Mucosa of rectum (tissue), 2 donors: ENCODE measurements at regions not wholly inside any gene's neighbourhood (a gene's known extent, or its start where the extent isn't known, plus 50 kb on each side); places are given as distances from the start of the nearest gene placed in this dataset.

Experiments used
- H3K27ac ChIP-seq, 2 donors: one replicate each; pipeline ENCODE4 v1.7.0; 2013; ENCODE audit warnings: inconsistent platforms in 2 of 2, low read depth in 2 of 2, low read length in 2 of 2
- H3K27me3 ChIP-seq, 2 donors: one replicate each; pipeline ENCODE4 v1.7.0; 2013; ENCODE audit warnings: low read length in 2 of 2; ENCODE audit not compliant: control insufficient read depth in 2 of 2, insufficient read depth in 2 of 2
- H3K36me3 ChIP-seq, 2 donors: one replicate each; pipeline ENCODE4 v1.7.0; 2013; ENCODE audit warnings: low read length in 2 of 2; ENCODE audit not compliant: control insufficient read depth in 2 of 2, insufficient read depth in 2 of 2
- H3K4me1 ChIP-seq, 2 donors: one replicate each; pipeline ENCODE4 v1.7.0; 2013; ENCODE audit warnings: low read length in 2 of 2, mild to moderate bottlenecking in 1 of 2; ENCODE audit not compliant: control insufficient read depth in 2 of 2, insufficient read depth in 2 of 2
- H3K4me3 ChIP-seq, 2 donors: one replicate each; pipeline ENCODE4 v1.7.0; 2013; ENCODE audit warnings: low read length in 2 of 2
- H3K9ac ChIP-seq, 2 donors: one replicate each; pipeline ENCODE4 v1.7.0; 2013; ENCODE audit warnings: low read length in 2 of 2, low read depth in 1 of 2, mild to moderate bottlenecking in 1 of 2
- H3K9me3 ChIP-seq, 2 donors: one replicate each; pipeline ENCODE4 v1.7.0; 2013; ENCODE audit warnings: low read length in 2 of 2; ENCODE audit not compliant: control insufficient read depth in 2 of 2
- donor health status: healthy.
- donor health status: Normal muscosa, but diverticular disease.

DNA sequence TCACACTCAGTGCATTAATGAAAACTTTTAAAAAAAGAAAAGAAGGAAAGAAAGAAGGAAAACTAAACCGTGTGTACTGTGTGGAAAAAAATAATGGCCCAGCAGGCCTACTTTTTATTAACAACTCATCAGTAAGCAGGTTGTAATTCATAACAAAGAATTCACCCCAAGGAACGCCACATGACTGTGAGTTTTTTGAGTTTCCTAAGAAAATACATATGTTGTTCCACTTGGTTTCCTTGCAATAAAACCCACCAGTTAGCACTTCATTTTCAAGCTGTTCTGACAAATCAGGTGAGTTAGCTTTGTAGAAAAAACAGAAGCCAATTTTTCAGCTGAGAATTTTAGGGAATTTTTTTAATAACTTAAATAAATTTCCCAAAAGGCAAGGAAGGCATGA is 259.3 kb upstream of the TBX18 start:
- H3K36me3 ChIP-seq, result no peaks in the 10 kb centered on the region
- H3K27me3 ChIP-seq, result no peaks in the 10 kb centered on the region
- no peak overlapping the region for H3K4me3 ChIP-seq
- no peaks in the 10 kb centered on the region for H3K4me1 ChIP-seq
- no peaks in the 10 kb centered on the region for H3K9me3 ChIP-seq
- H3K27ac ChIP-seq, result no peak overlapping the region
- no peak overlapping the region for H3K9ac ChIP-seq

GRCh38 chr6:85017352-85017751 is 253.0 kb upstream of the TBX18 start:
- no peak overlapping the region for H3K9ac ChIP-seq
- no peaks in the 10 kb centered on the region for H3K27me3 ChIP-seq
- no peak overlapping the region for H3K27ac ChIP-seq
- no peaks in the 10 kb centered on the region for H3K4me1 ChIP-seq
- H3K4me3 ChIP-seq, result no peak overlapping the region
- H3K36me3 ChIP-seq, result no peaks in the 10 kb centered on the region
- H3K9me3 ChIP-seq, result no peaks in the 10 kb centered on the region

GRCh38 chr6:85016726-85017125 is 252.3 kb upstream of the TBX18 start:
- H3K27ac ChIP-seq, result no peak overlapping the region
- H3K9me3 ChIP-seq, result no peaks in the 10 kb centered on the region
- H3K9ac ChIP-seq, result no peak overlapping the region
- no peak overlapping the region for H3K4me3 ChIP-seq
- H3K4me1 ChIP-seq, result no peaks in the 10 kb centered on the region
- H3K36me3 ChIP-seq, result no peaks in the 10 kb centered on the region
- H3K27me3 ChIP-seq, result no peaks in the 10 kb centered on the region

- Histone ChIP-seq H3K27ac (no peak overlapping the region), H3K9me3 (no peaks in the 10 kb centered on the region), H3K9ac (no peak overlapping the region), H3K36me3 (no peaks in the 10 kb centered on the region), H3K4me1 (no peaks in the 10 kb centered on the region), H3K27me3 (no peaks in the 10 kb centered on the region), H3K4me3 (no peak overlapping the region)
Measured at GRCh38 chr6:85015396-85015990, 251.1 kb upstream of the TBX18 start.

DNA sequence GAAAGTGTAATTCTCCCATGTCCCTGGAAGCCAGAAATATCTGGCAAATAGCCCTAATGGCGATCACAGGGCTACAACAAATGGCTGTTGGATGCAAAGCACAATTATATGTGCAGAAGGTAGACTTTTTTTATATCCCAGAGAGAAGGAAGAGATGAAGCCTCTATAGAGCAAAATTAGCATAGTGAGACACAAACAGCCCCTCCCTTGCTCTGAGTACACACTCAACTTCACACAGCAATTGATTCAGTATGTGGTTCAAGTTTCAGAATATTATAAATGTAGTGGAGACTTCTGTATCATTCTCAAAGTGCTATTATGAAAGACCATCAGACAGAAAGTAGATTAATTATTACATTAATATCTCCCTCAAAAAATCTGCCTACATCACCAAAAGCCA is 246.5 kb upstream of the TBX18 start:
- H3K4me3 ChIP-seq, result no peak overlapping the region
- H3K36me3 ChIP-seq, result no peaks in the 10 kb centered on the region
- no peaks in the 10 kb centered on the region for H3K9me3 ChIP-seq
- H3K27ac ChIP-seq, result no peak overlapping the region
- H3K4me1 ChIP-seq, result no peaks in the 10 kb centered on the region
- H3K27me3 ChIP-seq, result no peaks in the 10 kb centered on the region
- no peak overlapping the region for H3K9ac ChIP-seq

DNA sequence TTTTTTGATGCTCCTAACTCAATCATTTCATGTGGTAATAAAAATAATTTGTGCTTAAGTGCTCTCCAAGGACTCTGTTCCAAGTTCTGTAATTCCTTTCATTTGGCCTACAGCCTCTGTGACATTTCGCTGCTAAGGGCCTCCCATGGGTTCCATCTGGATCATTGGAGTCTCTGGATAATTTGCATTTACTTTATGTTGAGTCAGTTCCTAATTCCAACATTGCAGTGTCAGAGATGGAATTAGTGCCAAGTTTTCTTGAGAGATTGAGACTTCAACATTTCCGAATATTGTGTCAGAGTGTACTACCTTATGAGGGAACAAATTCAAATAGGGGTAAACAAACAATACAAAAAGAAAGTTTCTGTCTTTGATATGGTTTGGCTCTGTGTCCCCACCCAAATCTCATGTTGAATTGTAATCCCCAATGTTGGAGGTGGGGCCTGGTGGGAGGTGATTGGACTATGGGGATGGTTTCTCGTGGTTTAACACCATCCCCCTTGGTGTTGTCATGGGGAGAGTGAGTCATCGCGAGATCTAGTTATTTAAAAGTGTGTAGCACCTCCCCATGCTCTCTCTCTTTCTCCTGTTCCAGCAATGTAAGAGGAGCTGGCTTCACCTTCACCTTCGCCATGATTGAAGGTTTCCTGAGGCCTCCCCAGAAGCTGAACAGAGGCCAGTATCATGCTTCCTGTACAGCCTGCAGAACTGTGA is 244.1 kb upstream of the TBX18 start:
- no peak overlapping the region for H3K4me3 ChIP-seq
- no peaks in the 10 kb centered on the region for H3K27me3 ChIP-seq
- H3K27ac ChIP-seq, result no peak overlapping the region
- H3K9ac ChIP-seq, result no peak overlapping the region
- H3K9me3 ChIP-seq, result no peaks in the 10 kb centered on the region
- H3K4me1 ChIP-seq, result no peaks in the 10 kb centered on the region
- no peaks in the 10 kb centered on the region for H3K36me3 ChIP-seq

GRCh38 chr6:85006362-85006761 is 242.0 kb upstream of the TBX18 start:
- H3K4me3 ChIP-seq, result no peak overlapping the region
- H3K27ac ChIP-seq, result no peak overlapping the region
- H3K4me1 ChIP-seq, result no peaks in the 10 kb centered on the region
- no peaks in the 10 kb centered on the region for H3K36me3 ChIP-seq
- H3K9me3 ChIP-seq, result no peaks in the 10 kb centered on the region
- H3K27me3 ChIP-seq, result no peaks in the 10 kb centered on the region
- H3K9ac ChIP-seq, result no peak overlapping the region

GRCh38 chr6:85005494-85005893 is 241.1 kb upstream of the TBX18 start:
- no peak overlapping the region for H3K27ac ChIP-seq
- no peaks in the 10 kb centered on the region for H3K4me1 ChIP-seq
- H3K4me3 ChIP-seq, result no peak overlapping the region
- H3K9ac ChIP-seq, result no peak overlapping the region
- no peaks in the 10 kb centered on the region for H3K36me3 ChIP-seq
- H3K27me3 ChIP-seq, result no peaks in the 10 kb centered on the region
- H3K9me3 ChIP-seq, result no peaks in the 10 kb centered on the region

DNA sequence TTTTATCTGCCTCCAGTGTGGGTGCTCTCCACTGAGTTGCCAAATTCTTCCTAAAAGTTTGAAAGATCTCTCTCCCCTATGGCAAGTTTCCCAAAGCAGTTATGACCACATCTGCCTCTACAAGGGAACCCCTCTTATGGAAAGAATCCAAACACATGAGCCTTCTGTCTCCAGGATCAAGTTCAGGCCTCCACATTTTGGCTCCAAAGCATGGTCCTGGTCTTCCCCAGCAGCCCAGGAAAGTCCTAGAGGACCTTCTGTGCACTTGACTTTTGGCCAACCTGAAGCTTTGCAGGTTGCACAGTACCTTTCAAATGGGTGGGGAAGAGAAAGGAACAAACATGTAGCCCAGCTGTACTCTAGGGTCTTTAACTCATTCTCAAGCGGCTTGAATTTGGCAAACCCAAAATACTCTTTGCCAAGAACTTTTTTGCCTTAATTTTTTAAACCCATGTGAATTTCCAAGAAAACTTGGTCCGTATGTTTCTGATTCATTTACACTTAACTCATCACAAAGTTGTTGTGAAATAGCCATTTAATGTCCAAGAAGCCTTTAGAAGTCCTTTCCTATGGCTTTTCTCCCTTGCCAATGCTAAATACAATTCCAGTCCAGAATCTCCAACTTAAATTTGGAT is 240.1 kb upstream of the TBX18 start:
- H3K36me3 ChIP-seq, result no peaks in the 10 kb centered on the region
- H3K27ac ChIP-seq, result no peak overlapping the region
- H3K27me3 ChIP-seq, result no peaks in the 10 kb centered on the region
- no peaks in the 10 kb centered on the region for H3K9me3 ChIP-seq
- no peak overlapping the region for H3K4me3 ChIP-seq
- H3K4me1 ChIP-seq, result no peaks in the 10 kb centered on the region
- no peak overlapping the region for H3K9ac ChIP-seq

DNA sequence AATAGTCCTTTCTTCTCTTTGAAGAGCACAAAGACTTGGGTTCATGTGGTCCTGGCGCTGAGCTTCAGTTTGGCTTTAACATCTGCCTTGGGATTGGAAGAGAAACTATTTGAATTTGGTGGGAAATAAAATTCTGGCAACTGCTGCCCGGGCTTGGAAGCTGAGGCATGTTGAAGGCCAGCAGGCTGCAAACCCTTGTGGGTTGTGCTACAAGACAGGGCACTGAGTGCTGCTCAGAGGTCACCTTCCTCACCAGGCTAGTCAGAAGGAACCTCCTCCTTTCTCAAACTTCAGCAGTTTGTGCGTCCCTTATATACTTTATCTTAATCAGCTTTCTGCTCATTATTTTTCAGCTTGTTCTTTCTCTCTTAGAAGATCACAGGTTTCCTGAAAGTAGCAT is 238.4 kb upstream of the TBX18 start:
- Histone ChIP-seq H3K9me3 (no peaks in the 10 kb centered on the region), H3K36me3 (no peaks in the 10 kb centered on the region), H3K4me1 (no peaks in the 10 kb centered on the region), H3K27ac (no peak overlapping the region), H3K27me3 (no peaks in the 10 kb centered on the region), H3K4me3 (no peak overlapping the region), H3K9ac (no peak overlapping the region)
